T-cell (primary cell): ENCODE measurements at regions not wholly inside any gene's neighbourhood (a gene's known extent, or its start where the extent isn't known, plus 50 kb on each side); places are given as distances from the start of the nearest gene placed in this dataset.

Experiments
- ATAC-seq, 4 experiments: fragments of 200-7000 bp in 3 of 4; fragments of 150-1000 bp in 1 of 4; cut with Tn5 transposase; replicated peaks in 1 of 4; 1 replicate in 3 of 4; 2 replicates in 1 of 4; pipeline ENCODE4 v1.10.0; 2021; ENCODE audit warnings: moderate library complexity in 3 of 4, mild to moderate bottlenecking in 2 of 4, moderate number of reproducible peaks in 1 of 4
- CTCF ChIA-PET, 2 donors: fragments of 300-600 bp; sonication (Branson Sonifier 250); formaldehyde crosslinking; loops; one replicate each; lab custom pipeline; 2022; ENCODE audit warnings: antibody characterized with exemption in 2 of 2; lab: Charles Lee
- POLR2A ChIA-PET, 2 donors: fragments of 300-600 bp; sonication (Branson Sonifier 250); formaldehyde crosslinking; loops; one replicate each; lab custom pipeline; 2022; ENCODE audit warnings: antibody characterized with exemption in 2 of 2; lab: Charles Lee
- DNase-seq, 35 experiments: peaks; one replicate each; pipeline versions ENCODE4 v3.0.0 to v3.0.0-alpha.2; 2013 to 2023
- H3K27ac ChIP-seq: one replicate; pipeline ENCODE4 v1.5.1; 2013; ENCODE audit warnings: low read length
- H3K27me3 ChIP-seq, 2 experiments: replicated peaks in 1 of 2; 1 replicate in 1 of 2; 2 replicates in 1 of 2; pipeline versions ENCODE4 v1.6.1 to v1.7.0; 2013; ENCODE audit warnings: low read length in 1 of 2, mixed read lengths in 1 of 2; ENCODE audit not compliant: control insufficient read depth in 2 of 2, insufficient read depth in 2 of 2; ENCODE audit errors: extremely low read depth in 1 of 2
- H3K36me3 ChIP-seq, 2 donors: 1 replicate in 1 of 2; 2 replicates in 1 of 2; pipeline versions ENCODE4 v1.6.1 to v1.7.0; 2013; ENCODE audit warnings: low read length in 1 of 2; ENCODE audit not compliant: control insufficient read depth in 2 of 2, insufficient read depth in 1 of 2; ENCODE audit errors: extremely low read depth in 1 of 2
- H3K4me1 ChIP-seq, 2 experiments: 1 replicate in 1 of 2; 2 replicates in 1 of 2; pipeline versions ENCODE4 v1.6.1 to v1.7.0; 2013; ENCODE audit warnings: low read length in 2 of 2, mixed read lengths in 1 of 2; ENCODE audit not compliant: insufficient read depth in 2 of 2, control insufficient read depth in 1 of 2; ENCODE audit errors: extremely low read depth in 1 of 2
- H3K4me3 ChIP-seq, 2 donors: 1 replicate in 1 of 2; 2 replicates in 1 of 2; pipeline versions ENCODE4 v1.5.1 to v1.7.0; 2013; ENCODE audit warnings: mild to moderate bottlenecking in 2 of 2, low read length in 1 of 2, moderate library complexity in 1 of 2; ENCODE audit not compliant: control insufficient read depth in 1 of 2; ENCODE audit errors: extremely low read depth in 1 of 2
- H3K9me3 ChIP-seq: 2 replicates; pipeline ENCODE4 v1.7.0; 2013
- H3K27ac Mint-ChIP-seq, 2 donors: one replicate each; pipeline ENCODE4 v1.8.0; 2020 to 2021; ENCODE audit warnings: mild to moderate bottlenecking in 2 of 2, mixed read lengths in 2 of 2
- H3K27me3 Mint-ChIP-seq, 2 donors: one replicate each; pipeline ENCODE4 v1.8.0; 2021 to 2022; ENCODE audit warnings: mixed read lengths in 2 of 2
- H3K36me3 Mint-ChIP-seq: one replicate; pipeline ENCODE4 v1.8.0; 2021; ENCODE audit warnings: mixed read lengths
- H3K4me1 Mint-ChIP-seq, 3 donors: one replicate each; pipeline ENCODE4 v1.8.0; 2020 to 2022; ENCODE audit warnings: mixed read lengths in 3 of 3, mild to moderate bottlenecking in 1 of 3
- H3K4me3 Mint-ChIP-seq, 3 donors: one replicate each; pipeline ENCODE4 v1.8.0; 2020 to 2022; ENCODE audit warnings: mild to moderate bottlenecking in 3 of 3, mixed read lengths in 3 of 3, moderate library complexity in 3 of 3
- H3K9me3 Mint-ChIP-seq, 3 donors: one replicate each; pipeline ENCODE4 v1.8.0; 2020 to 2022; ENCODE audit warnings: mixed read lengths in 3 of 3
- WGBS: methylation state at CpG from one replicate; pipeline ENCODE4 v1.1.5; 2013; ENCODE audit warnings: missing lambda C conversion rate; ENCODE audit not compliant: insufficient coverage; 5-methylcytosine and 5-hydroxymethylcytosine counted together

- Histone ChIP-seq H3K4me3 (no peak overlapping the region), H3K36me3 (no peaks in the 10 kb centered on the region), H3K27me3 (peaks cover 0 to 3% of the 10 kb centered on the region in 2 experiments), H3K9me3 (no peaks in the 10 kb centered on the region), H3K4me1 (no peaks in the 10 kb centered on the region), H3K27ac (no peak overlapping the region)
- Mint-ChIP-seq H3K9me3 (peaks cover 0 to 3% (median 0%) of the 10 kb centered on the region in 3 donors), H3K4me3 (no peak overlapping the region), H3K36me3 (no peaks in the 10 kb centered on the region), H3K27me3 (peaks cover 9 to 16% of the 10 kb centered on the region in 2 donors), H3K4me1 (no peaks in the 10 kb centered on the region), H3K27ac (no peak overlapping the region)
- POLR2A ChIA-PET, result no interaction called here
- CTCF ChIA-PET, result no interaction called here
- no CpG with 5 or more reads among the region's 7 CpGs for WGBS
- no peak for DNase-seq
- no peak for ATAC-seq
Measured at GRCh38 chr4:185955151-185955770, 113.7 kb upstream of the TLR3 start.

DNA sequence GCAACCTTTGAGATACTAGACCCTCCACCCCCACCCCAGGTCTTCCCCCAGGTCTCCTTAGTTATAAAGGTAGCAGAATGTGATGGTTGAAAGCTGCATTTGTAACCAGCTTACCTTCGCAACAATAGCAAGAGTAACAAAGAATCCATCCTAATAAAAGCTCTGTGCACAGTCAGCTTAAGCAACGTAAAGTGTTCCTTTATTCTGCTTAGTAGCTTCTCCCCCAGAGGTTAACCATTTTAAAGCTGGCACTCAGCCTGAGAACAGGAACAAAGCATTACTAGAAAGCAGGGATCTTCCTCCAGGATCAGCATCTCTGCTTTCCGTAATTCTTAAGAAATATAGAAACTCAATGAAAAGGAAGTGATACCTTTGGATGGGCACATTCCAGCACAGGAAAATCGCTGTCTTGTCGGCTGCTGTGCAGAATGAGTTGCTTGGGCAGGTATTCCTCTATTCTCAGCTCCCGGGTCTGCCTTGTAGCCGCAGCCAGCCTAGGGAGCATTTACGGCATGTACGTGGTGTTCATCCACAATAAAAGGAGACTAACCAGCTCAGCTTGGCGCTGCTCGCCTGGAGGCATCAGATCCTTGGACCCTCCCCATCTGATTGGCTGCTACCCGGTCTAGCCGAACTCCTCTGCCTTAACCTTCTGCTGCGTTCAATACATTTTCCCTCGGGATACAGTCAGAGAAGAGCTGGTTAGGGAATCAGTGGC, 113.0 kb upstream of the TLR3 start:
- Mint-ChIP-seq H3K4me3 (no peak overlapping the region), H3K27me3 (peaks cover 9 to 16% of the 10 kb centered on the region in 2 donors), H3K27ac (no peak overlapping the region), H3K4me1 (no peaks in the 10 kb centered on the region), H3K36me3 (no peaks in the 10 kb centered on the region), H3K9me3 (peaks cover 0 to 3% (median 0%) of the 10 kb centered on the region in 3 donors)
- Histone ChIP-seq H3K4me1 (no peaks in the 10 kb centered on the region), H3K9me3 (no peaks in the 10 kb centered on the region), H3K27me3 (peaks cover 0 to 3% of the 10 kb centered on the region in 2 experiments), H3K4me3 (no peak overlapping the region), H3K27ac (no peak overlapping the region), H3K36me3 (no peaks in the 10 kb centered on the region)
- POLR2A ChIA-PET, result no interaction called here
- ATAC-seq, result no peak
- CTCF ChIA-PET, result no interaction called here
- no peak for DNase-seq
- 81% methylated on average over 11 of the region's 15 CpGs for WGBS

GRCh38 chr4:185956544-185956940, 112.4 kb upstream of the TLR3 start:
- Histone ChIP-seq H3K27ac (no peak overlapping the region), H3K9me3 (no peaks in the 10 kb centered on the region), H3K36me3 (no peaks in the 10 kb centered on the region), H3K4me3 (no peak overlapping the region), H3K4me1 (no peaks in the 10 kb centered on the region), H3K27me3 (peaks cover 0 to 3% of the 10 kb centered on the region in 2 experiments)
- ChIA-PET CTCF (no interaction called here), POLR2A (no interaction called here)
- no peaks in the 10 kb centered on the region for H3K4me1 Mint-ChIP-seq
- peaks cover 0 to 3% (median 0%) of the 10 kb centered on the region in 3 donors for H3K9me3 Mint-ChIP-seq
- no CpG with 5 or more reads among the region's 4 CpGs for WGBS
- no peaks in the 10 kb centered on the region for H3K36me3 Mint-ChIP-seq
- DNase-seq (no peak), ATAC-seq (no peak)
- H3K27me3 Mint-ChIP-seq, result peaks cover 9 to 16% of the 10 kb centered on the region in 2 donors
- no peak overlapping the region for H3K27ac Mint-ChIP-seq
- no peak overlapping the region for H3K4me3 Mint-ChIP-seq

DNA sequence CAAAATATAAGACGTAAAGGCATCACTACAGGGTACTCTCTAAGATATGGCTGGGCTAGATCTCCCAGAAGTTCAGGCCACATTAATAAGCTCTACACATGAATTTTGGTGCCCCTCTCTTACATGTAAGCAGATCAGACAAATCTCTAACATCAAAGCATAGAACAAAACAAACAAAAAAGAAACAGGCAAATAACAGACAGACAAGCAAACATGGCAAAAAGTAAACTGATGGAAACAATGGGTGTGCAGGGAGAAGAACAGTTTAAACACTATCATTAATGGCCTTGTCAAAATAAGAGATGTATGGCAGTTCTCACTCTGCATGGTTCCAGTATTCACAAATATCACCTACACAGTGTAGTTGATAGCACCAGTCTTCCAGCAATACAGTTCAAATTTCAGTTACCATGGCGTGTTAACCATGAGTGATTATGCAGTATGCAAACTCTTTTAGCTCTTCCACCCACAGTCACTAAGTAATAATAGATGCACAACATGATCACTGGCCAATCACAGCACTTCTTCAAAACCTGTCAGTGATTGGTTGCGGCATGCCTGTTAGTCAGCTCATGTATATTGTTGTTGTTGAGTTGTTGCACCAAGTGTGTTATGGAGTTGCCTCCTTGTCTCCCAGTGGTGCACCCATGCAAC, 110.7 kb upstream of the TLR3 start:
- Histone ChIP-seq H3K4me3 (no peak overlapping the region), H3K4me1 (no peaks in the 10 kb centered on the region), H3K27ac (no peak overlapping the region), H3K9me3 (no peaks in the 10 kb centered on the region), H3K36me3 (no peaks in the 10 kb centered on the region), H3K27me3 (peaks cover 0 to 3% of the 10 kb centered on the region in 2 experiments)
- DNase-seq (no peak), ATAC-seq (no peak)
- peaks cover 0 to 3% (median 0%) of the 10 kb centered on the region in 3 donors for H3K9me3 Mint-ChIP-seq
- H3K27me3 Mint-ChIP-seq, result peaks cover 13 to 20% of the 10 kb centered on the region in 2 donors
- no peak overlapping the region for H3K27ac Mint-ChIP-seq
- H3K4me1 Mint-ChIP-seq, result no peaks in the 10 kb centered on the region
- WGBS, result no CpG with 5 or more reads among the region's 3 CpGs
- POLR2A ChIA-PET, result interaction anchor here in 1 of 2 donors (0.6 kb wide), 1 partner anchor 79 kb away, joined by 12 read pairs; no protein-coding TSS in a partner anchor
- H3K4me3 Mint-ChIP-seq, result no peak overlapping the region
- no peaks in the 10 kb centered on the region for H3K36me3 Mint-ChIP-seq
- CTCF ChIA-PET, result no interaction called here

DNA sequence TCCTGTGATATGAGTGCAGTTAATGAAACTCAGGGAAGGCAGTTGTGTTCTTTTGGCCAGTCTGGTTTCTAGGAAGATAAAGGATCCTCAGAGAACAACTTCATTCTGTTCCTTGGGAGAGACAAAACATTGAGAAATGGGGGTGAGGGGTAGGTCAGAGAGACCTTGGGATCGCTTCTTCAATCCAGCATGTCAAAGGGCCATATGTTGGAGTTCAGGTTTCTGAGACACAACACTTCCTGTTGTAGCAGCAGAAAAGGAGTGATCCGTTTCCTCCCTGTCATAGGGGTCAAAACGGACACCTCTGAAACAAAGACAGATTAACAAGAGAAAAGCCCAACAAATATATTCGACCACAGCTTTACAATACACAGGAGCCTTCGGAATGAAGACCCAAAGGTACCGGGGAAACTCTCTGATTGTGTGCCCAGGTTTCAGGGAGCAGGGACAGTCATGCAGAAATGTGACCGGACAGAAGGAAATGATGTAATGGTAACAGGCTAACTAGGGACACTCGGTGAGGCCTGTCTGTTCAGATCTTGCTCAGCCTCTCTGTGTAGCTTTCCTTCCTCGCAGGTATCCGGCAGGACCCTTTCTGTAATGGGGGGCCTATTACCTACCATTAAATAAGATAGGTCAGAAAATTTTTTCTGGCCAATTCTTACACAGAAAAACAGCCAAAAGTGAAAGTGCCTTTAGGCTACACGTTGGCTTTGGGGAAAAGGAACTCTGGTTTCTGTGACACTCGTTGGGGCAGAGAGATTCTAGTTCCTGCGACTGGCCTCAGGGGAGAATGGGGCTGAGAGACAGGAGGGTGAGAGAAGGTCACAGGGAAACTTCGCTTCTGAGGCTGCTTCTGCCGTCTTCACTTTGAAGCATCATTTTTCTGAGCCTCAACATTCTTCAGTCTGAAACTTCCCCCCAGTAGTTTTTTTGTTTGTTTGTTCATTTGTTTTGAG, 103.3 kb upstream of the TLR3 start:
- Mint-ChIP-seq H3K4me1 (no peaks in the 10 kb centered on the region), H3K36me3 (no peaks in the 10 kb centered on the region), H3K4me3 (no peak overlapping the region), H3K27me3 (peaks cover 9 to 14% of the 10 kb centered on the region in 2 donors), H3K27ac (no peak overlapping the region), H3K9me3 (no peaks in the 10 kb centered on the region)
- no peaks in the 10 kb centered on the region for H3K36me3 ChIP-seq
- ATAC-seq (no peak), DNase-seq (no peak)
- ChIA-PET CTCF (interaction anchor here in 1 of 2 donors (0.6 kb wide), 1 partner anchor 19 kb away, joined by 5 read pairs; no protein-coding TSS in a partner anchor), POLR2A (no interaction called here)
- H3K4me3 ChIP-seq, result no peak overlapping the region
- no peak overlapping the region for H3K27ac ChIP-seq
- H3K4me1 ChIP-seq, result no peaks in the 10 kb centered on the region
- H3K9me3 ChIP-seq, result no peaks in the 10 kb centered on the region
- 34% methylated on average over 4 of the region's 15 CpGs for WGBS
- peaks cover 0 to 6% of the 10 kb centered on the region in 2 experiments for H3K27me3 ChIP-seq

DNA sequence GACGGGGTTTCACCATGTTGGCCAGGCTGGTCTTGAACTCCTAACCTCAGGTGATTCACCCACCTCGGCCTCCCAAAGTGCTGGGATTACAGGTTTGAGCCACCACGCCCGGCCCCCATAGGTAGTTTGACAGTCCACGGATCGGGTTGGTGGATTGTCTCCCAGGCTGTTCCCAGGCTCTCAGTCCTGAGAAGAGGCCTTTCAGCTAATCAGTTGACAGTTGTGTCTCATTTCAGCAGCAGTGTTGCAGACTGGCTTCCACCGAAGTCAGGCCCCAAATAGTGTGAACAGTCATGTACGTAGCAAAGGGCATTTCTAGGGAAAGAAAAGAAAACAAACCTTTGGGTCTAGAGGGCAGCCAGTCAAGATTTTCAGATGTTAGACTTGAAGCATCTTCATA, 102.4 kb upstream of the TLR3 start:
- H3K4me3 Mint-ChIP-seq, result no peak overlapping the region
- no peak overlapping the region for H3K27ac Mint-ChIP-seq
- H3K4me1 Mint-ChIP-seq, result no peaks in the 10 kb centered on the region
- H3K9me3 ChIP-seq, result no peaks in the 10 kb centered on the region
- H3K27me3 ChIP-seq, result peaks cover 0 to 6% of the 10 kb centered on the region in 2 experiments
- H3K27ac ChIP-seq, result no peak overlapping the region
- H3K4me1 ChIP-seq, result no peaks in the 10 kb centered on the region
- DNase-seq, result no peak
- H3K9me3 Mint-ChIP-seq, result no peaks in the 10 kb centered on the region
- no peaks in the 10 kb centered on the region for H3K36me3 Mint-ChIP-seq
- 90% methylated on average over 6 of the region's 8 CpGs for WGBS
- H3K4me3 ChIP-seq, result no peak overlapping the region
- no peak for ATAC-seq
- ChIA-PET POLR2A (no interaction called here), CTCF (no interaction called here)
- peaks cover 9 to 14% of the 10 kb centered on the region in 2 donors for H3K27me3 Mint-ChIP-seq
- no peaks in the 10 kb centered on the region for H3K36me3 ChIP-seq
